ENCODE measurements at regions not wholly inside any gene's neighbourhood (a gene's known extent, or its start where the extent isn't known, plus 50 kb on each side); places are given as distances from the start of the nearest gene placed in this dataset.

DNA sequence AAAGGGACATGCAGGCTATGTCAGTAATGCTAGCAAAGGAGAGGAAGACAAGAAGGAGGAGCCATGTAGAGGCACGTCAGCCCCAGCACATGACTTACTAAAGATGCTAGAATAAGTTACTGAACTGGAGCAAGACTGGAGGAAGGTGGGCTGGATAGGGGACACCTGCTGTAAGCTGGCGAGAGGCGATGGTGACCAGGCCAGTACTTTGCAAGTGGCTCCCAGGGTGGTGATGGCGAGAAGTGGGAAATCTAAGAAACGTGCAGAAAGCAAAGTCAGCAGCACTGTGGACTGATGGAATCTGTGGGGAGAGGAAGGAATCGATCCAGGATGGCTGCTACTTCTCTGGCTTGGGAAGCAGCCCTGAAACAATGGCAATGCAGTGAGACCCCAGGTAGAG, 617.1 kb upstream of the ADAMTS16 start:
- TF ChIP-seq JUN (IDR thresholded peaks at IDR 0.05; ENCODE audit: borderline replicate concordance, insufficient read depth, insufficient read length, low read depth) (no peak), MYC (IDR thresholded peaks at IDR 0.05; ENCODE audit: low read depth, low read length) (no peak), GATA2 (IDR thresholded peaks at IDR 0.05; ENCODE audit: insufficient read depth, insufficient read length, low read depth, low read length) (no peak), POLR2A (IDR thresholded peaks at IDR 0.05; ENCODE audit: low read depth, low read length) (no peak), POLR2AphosphoS5 (IDR thresholded peaks at IDR 0.05; ENCODE audit: insufficient read depth, low read depth, low read length) (no peak), FOS (IDR thresholded peaks at IDR 0.05; ENCODE audit: borderline replicate concordance, insufficient read depth, low read length) (no peak), EZH2 (IDR thresholded peaks at IDR 0.05; ENCODE audit: borderline replicate concordance, low read depth, low read length, severe bottlenecking) (no peak)
- TF ChIP-seq, protein P1, sequence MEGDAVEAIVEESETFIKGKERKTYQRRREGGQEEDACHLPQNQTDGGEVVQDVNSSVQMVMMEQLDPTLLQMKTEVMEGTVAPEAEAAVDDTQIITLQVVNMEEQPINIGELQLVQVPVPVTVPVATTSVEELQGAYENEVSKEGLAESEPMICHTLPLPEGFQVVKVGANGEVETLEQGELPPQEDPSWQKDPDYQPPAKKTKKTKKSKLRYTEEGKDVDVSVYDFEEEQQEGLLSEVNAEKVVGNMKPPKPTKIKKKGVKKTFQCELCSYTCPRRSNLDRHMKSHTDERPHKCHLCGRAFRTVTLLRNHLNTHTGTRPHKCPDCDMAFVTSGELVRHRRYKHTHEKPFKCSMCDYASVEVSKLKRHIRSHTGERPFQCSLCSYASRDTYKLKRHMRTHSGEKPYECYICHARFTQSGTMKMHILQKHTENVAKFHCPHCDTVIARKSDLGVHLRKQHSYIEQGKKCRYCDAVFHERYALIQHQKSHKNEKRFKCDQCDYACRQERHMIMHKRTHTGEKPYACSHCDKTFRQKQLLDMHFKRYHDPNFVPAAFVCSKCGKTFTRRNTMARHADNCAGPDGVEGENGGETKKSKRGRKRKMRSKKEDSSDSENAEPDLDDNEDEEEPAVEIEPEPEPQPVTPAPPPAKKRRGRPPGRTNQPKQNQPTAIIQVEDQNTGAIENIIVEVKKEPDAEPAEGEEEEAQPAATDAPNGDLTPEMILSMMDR (IDR thresholded peaks at IDR 0.05; ENCODE audit: extremely low read depth in 1 of 2, insufficient read depth in 1 of 2, low read depth in 1 of 2, low read length in 2 of 2), result no peak
- TF ChIP-seq, protein P2, sequence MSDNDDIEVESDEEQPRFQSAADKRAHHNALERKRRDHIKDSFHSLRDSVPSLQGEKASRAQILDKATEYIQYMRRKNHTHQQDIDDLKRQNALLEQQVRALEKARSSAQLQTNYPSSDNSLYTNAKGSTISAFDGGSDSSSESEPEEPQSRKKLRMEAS (IDR thresholded peaks at IDR 0.05; ENCODE audit: insufficient read depth, insufficient read length), result no peak

More for the DNA sequence above, 617.1 kb upstream of the ADAMTS16 start:
- peaks cover 9% of the 10 kb centered on the region for H3K9me3 ChIP-seq (replicated peaks; ENCODE audit: control insufficient read depth, insufficient read depth, low read length)
- FAIRE-seq (no peak), DNase-seq (ENCODE audit: low read depth, low spot score) (no peak)
- intact Hi-C loops (cut with micrococcal nuclease) (no loop called here), dilution Hi-C loops (cut with MboI; ENCODE audit: extremely low pct_ligation_motif_present, low sequenced_read_pairs) (no loop called here)
- no peaks in the 10 kb centered on the region for H4K20me1 ChIP-seq (replicated peaks; ENCODE audit: control insufficient read depth, extremely low read depth, insufficient read depth, low read length)
- no peaks in the 10 kb centered on the region for H3K9me1 ChIP-seq (replicated peaks; ENCODE audit: control insufficient read depth, extremely low read depth, insufficient read depth, low read length)
- H3K4me2 ChIP-seq (ENCODE audit: insufficient read depth, low read length), result no peak overlapping the region
- no peak overlapping the region for H3K27ac ChIP-seq (ENCODE audit: insufficient read depth, low read depth, low read length)
- H3K4me1 ChIP-seq (ENCODE audit: control insufficient read depth, extremely low read depth, insufficient read depth, low read length), result no peaks in the 10 kb centered on the region
- BruUV-seq (replicated peaks), result no TSS peak
- H3K27me3 ChIP-seq (ENCODE audit: control insufficient read depth in 2 of 2, insufficient read depth in 2 of 2, low read length in 2 of 2), result no peaks in the 10 kb centered on the region
- CTCF ChIA-PET, result no interaction called here
- no peak overlapping the region for H2AFZ ChIP-seq (ENCODE audit: low read depth, low read length)
- no peak overlapping the region for H3K4me3 ChIP-seq (replicated peaks in 1 of 3; ENCODE audit: insufficient read depth in 1 of 3, low read depth in 1 of 3, low read length in 3 of 3)
- no peak overlapping the region for H3K9ac ChIP-seq (replicated peaks; ENCODE audit: extremely low read depth, insufficient read depth, low read length)
- no peaks in the 10 kb centered on the region for H3K79me2 ChIP-seq (ENCODE audit: control insufficient read depth, insufficient read depth, low read length)
- POLR2A ChIA-PET, result no interaction called here
- no peaks in the 10 kb centered on the region for H3K36me3 ChIP-seq (ENCODE audit: control insufficient read depth in 2 of 2, extremely low read depth in 1 of 2, insufficient read depth in 2 of 2, low read length in 2 of 2)
